Erythroblast (primary cell): ENCODE measurements at regions not wholly inside any gene's neighbourhood (a gene's known extent, or its start where the extent isn't known, plus 50 kb on each side); places are given as distances from the start of the nearest gene placed in this dataset.

Experiments
- DNase-seq, 2 experiments: peaks; one replicate each; lab custom pipeline; 2025; lab: John Stamatoyannopoulos, UW
- GATA1 ChIP-seq: IDR thresholded peaks from 2 replicates; pipeline ENCODE4 v1.6.1; 2011; ENCODE audit warnings: low read depth, mild to moderate bottlenecking, control low read depth, low read length, moderate library complexity
- POLR2A ChIP-seq: IDR thresholded peaks from 2 replicates; pipeline ENCODE4 v1.6.1; 2011; ENCODE audit warnings: mild to moderate bottlenecking, low read length

DNA sequence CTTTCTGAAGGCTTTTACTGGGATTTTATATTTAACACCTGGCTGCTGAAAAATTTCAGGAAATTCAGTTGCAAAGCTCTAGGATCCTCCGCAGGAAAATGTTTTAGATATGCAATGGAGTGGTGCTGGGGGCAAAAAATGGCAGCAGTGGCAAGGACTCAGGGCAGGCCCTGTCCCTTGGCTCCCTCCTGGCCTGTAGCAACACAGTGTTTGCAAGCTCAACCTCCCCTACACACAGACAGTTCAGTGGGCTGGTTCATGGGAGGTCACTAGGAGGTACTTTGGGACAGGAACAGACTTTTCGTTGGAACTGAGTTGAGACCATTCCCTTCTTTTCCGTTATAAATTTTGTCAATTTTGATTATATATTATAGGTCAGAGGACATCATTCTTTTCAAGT, 270.4 kb downstream of the ADAMTS20 start:
- DNase-seq = no peak
- no peak for TF ChIP-seq GATA1
- TF ChIP-seq POLR2A = no peak

- TF ChIP-seq POLR2A = no peak
- TF ChIP-seq GATA1 = no peak
These were observed 273.5 kb downstream of the ADAMTS20 start for GRCh38 chr12:43278541-43278832.

GRCh38 chr12:43277651-43278540, 274.1 kb downstream of the ADAMTS20 start:
- TF ChIP-seq POLR2A = no peak
- no peak for TF ChIP-seq GATA1
- no peak for DNase-seq

More at GRCh38 chr12:43278541-43278832, 273.5 kb downstream of the ADAMTS20 start:
- no peak for DNase-seq

DNA sequence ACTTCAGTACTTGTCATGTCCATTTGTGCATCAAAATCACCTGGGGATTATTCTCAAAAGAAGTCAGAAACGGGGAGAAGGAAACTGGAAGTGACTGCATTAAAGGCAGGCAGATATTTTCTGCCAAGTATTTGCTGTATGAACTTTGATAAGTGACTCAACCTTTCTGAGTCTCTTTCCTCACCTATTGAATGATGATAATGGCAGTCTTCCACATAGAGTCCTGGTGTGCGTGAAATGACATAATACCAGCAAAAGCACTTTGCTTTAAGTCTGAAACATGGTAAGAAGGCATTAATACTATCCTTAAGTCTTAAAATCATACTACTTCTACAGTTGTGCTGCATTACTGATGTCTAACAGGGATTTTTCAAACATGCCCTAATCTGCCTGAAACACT, 278.5 kb downstream of the ADAMTS20 start:
- no peak for DNase-seq
- no peak for TF ChIP-seq POLR2A
- no peak for TF ChIP-seq GATA1

GRCh38 chr12:43271659-43272058, 280.3 kb downstream of the ADAMTS20 start:
- DNase-seq = no peak
- TF ChIP-seq GATA1 = no peak
- no peak for TF ChIP-seq POLR2A

- no peak for TF ChIP-seq POLR2A
- no peak for TF ChIP-seq GATA1
These were observed 284.2 kb downstream of the ADAMTS20 start for GRCh38 chr12:43267818-43268217.

DNA sequence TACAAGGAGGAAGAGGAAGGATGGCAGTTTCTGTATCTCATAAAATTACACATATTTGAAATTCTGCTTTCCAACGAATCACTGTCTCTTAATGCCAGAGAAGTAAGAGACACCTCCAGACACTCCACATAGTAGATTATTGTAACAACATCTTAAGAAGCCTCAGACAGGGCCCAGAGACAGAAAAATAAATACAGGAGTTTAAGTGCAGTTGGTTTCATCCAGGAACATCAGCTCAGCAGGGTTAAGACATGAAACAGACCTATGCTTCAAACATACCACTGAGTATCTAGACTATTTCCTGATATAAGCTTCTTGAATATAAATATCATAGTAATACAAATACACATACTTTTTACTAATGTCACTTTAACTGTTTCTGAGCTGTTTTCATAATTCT, 290.3 kb downstream of the ADAMTS20 start:
- DNase-seq = no peak
- TF ChIP-seq POLR2A (no peak), GATA1 (no peak)

More at GRCh38 chr12:43267818-43268217, 284.2 kb downstream of the ADAMTS20 start:
- no peak for DNase-seq

DNA sequence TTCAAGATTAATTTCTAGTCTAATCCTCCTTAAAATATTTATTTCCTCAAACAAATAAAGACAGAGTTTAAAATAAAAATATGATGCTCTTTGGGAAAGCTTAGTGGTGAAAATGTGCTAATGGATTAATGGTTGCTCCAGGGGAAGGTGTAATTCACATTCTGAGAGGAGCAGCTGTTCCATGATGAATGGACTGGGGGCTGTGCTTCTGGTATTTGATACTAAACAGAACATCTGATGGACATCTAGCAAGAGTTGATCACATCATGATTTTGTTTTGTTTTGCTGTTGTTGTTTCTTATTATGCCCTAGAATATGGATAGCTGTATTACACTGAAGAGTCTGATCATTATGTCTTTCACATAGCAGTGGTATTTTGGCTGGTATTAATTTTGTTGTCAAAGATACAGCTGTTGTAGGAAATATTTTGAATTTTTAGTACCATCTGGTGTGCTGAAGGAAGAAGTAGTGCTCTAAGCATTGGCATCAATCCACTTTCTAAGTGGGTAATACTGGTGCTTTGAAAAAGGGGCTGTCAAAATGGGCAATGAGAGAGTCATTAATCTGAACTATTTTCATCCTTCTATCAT, 296.4 kb downstream of the ADAMTS20 start:
- TF ChIP-seq GATA1 = no peak
- TF ChIP-seq POLR2A = no peak
- no peak for DNase-seq

GRCh38 chr12:43252585-43252984, 299.4 kb downstream of the ADAMTS20 start:
- no peak for TF ChIP-seq POLR2A
- no peak for TF ChIP-seq GATA1
- DNase-seq = no peak

DNA sequence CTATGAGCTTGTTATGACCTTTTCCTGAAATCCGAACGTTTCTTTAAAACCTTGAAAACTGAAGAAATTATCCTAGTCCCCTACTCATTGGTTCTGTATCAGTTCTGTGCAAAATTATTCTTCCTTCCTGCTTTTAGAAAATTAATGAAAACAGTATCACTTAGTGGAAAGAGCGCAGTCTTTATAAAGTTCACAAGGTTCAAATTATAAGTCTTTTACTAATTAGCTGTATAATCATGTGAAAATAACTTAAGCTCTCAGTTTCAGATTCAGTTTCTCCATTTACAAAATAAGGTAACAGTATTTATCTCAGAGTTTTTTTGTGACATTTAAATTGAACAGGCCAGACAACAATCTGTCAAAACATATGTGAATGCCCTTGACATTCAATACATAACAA, 306.1 kb downstream of the ADAMTS20 start:
- no peak for TF ChIP-seq GATA1
- TF ChIP-seq POLR2A = no peak
- no peak for DNase-seq

DNA sequence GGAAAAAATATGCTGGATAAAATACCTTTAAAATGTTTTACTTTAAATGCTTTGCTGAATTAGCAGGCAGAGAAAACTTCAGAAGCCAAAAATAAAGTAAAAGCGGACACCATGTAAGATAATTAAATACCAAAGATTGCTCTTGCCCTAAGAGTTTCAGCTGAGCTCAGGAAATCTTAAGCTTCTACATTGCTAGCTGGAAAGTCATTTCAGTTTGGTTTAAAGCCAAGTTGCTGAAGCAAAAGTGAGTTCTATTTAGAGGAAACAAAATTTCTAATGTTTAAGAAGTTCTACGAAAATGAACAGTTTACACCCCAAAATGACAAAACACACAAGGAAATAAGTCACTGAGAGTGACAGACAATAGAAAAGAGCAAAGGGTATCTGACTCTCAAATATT, 310.0 kb downstream of the ADAMTS20 start:
- no peak for DNase-seq
- TF ChIP-seq POLR2A (no peak), GATA1 (no peak)

DNA sequence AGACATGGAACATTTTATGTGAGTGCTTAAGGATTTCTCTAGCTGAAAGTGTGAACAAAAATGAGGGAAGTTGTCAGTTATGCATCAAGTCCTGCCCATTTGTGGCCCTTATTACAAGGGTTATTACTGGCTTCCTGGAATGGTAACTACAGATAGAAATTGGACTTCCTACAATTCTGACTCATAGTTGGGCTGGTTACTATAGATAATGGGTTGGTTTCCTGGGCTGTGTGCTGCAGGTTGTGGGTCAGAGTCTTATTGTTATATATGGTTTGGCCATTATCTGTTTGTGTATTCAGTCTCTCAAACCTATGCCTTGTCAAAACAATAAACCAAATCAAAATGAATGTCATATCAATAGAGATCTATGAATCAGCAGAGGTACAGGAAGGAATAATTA, 313.7 kb downstream of the ADAMTS20 start:
- peak; percentile 5 to 8 for DNase-seq
- no peak for TF ChIP-seq POLR2A

DNA sequence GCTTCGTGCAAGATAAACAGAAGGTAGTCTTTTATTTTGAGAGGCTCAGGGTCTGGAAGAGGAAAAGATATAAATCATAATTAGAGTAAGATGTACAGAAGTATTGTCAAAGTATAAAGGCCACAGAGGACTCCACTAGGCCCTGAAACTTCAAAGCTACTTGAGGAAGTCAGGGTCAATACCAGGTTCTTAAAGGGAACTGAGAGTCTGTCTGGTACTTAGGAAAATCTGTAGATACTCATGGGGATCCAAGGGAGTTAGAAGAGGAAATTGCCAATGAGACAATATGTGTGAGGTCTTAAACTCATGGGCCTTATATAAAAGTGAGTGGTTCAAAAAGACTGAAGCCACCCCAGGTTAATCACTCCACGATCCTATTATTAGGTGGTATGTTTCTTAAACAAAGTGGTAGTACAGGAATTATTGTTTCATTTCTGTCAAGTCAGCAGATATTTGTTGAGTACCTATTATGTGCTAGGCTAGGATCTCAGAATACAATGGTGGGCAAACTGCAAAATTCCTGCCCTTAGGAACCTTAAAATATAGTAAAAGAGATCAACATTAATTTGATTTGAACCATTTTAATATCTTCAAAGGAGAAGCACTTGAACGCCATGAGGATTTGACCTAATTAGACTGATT, 314.6 kb downstream of the ADAMTS20 start:
- no peak for DNase-seq
- no peak for TF ChIP-seq GATA1
- TF ChIP-seq POLR2A = no peak

GRCh38 chr12:43235721-43236120, 316.3 kb downstream of the ADAMTS20 start:
- TF ChIP-seq GATA1 = no peak
- TF ChIP-seq POLR2A = no peak

DNA sequence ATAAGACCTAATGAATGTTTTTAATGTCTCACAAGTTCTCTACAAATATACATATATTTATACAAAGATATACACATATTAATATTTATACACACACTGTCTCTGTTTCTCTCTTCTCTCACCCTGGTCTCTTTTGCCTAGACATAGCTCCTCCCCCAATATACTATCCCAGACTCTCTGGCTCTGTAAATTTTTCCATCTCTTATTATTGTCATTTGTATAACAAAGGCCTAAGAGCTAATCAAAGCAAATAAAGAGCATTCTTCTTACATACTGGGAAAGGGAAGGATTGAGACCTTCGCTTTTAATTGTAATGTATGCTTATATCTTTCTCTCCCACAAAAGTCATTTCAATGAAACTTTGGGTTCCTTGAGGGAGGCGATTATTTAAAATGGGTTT, 318.1 kb downstream of the ADAMTS20 start:
- TF ChIP-seq POLR2A = no peak
- no peak for TF ChIP-seq GATA1
- DNase-seq = no peak

More at GRCh38 chr12:43235721-43236120, 316.3 kb downstream of the ADAMTS20 start:
- no peak for DNase-seq
